Panc1 (cell line): ENCODE measurements at regions not wholly inside any gene's neighbourhood (a gene's known extent, or its start where the extent isn't known, plus 50 kb on each side); places are given as distances from the start of the nearest gene placed in this dataset.

ENCODE experiments used
- CTCF ChIP-seq: fragments of 450-650 bp; IDR thresholded peaks from 2 replicates; pipeline ENCODE4 v1.5.1; 2017; ENCODE audit warnings: mild to moderate bottlenecking
- POLR2AphosphoS5 ChIP-seq: IDR thresholded peaks from 2 replicates; pipeline ENCODE4 v1.6.1; 2012; ENCODE audit warnings: mild to moderate bottlenecking, low read depth, low read length, moderate library complexity
- SIN3A ChIP-seq: IDR thresholded peaks from 2 replicates; pipeline ENCODE4 v1.6.1; 2012; ENCODE audit warnings: low read depth, mild to moderate bottlenecking, low read length, moderate library complexity, borderline replicate concordance; ENCODE audit not compliant: insufficient read depth
- TCF7L2 ChIP-seq: IDR thresholded peaks from 2 replicates; pipeline ENCODE4 v1.6.1; 2011; ENCODE audit warnings: mild to moderate bottlenecking, low read depth, low read length, inconsistent platforms
- TF ChIP-seq, protein P1 (sequence below), 2 experiments: IDR thresholded peaks; 2 replicates each; pipeline ENCODE4 v1.6.1; 2011 to 2012; ENCODE audit warnings: low read depth in 2 of 2, control low read depth in 1 of 2, low read length in 1 of 2, mild to moderate bottlenecking in 1 of 2, moderate library complexity in 1 of 2; ENCODE audit not compliant: insufficient read depth in 1 of 2

- TF ChIP-seq CTCF, result no peak
- TF ChIP-seq SIN3A, result no peak
- no peak for TF ChIP-seq POLR2AphosphoS5
- TF ChIP-seq, protein P1, sequence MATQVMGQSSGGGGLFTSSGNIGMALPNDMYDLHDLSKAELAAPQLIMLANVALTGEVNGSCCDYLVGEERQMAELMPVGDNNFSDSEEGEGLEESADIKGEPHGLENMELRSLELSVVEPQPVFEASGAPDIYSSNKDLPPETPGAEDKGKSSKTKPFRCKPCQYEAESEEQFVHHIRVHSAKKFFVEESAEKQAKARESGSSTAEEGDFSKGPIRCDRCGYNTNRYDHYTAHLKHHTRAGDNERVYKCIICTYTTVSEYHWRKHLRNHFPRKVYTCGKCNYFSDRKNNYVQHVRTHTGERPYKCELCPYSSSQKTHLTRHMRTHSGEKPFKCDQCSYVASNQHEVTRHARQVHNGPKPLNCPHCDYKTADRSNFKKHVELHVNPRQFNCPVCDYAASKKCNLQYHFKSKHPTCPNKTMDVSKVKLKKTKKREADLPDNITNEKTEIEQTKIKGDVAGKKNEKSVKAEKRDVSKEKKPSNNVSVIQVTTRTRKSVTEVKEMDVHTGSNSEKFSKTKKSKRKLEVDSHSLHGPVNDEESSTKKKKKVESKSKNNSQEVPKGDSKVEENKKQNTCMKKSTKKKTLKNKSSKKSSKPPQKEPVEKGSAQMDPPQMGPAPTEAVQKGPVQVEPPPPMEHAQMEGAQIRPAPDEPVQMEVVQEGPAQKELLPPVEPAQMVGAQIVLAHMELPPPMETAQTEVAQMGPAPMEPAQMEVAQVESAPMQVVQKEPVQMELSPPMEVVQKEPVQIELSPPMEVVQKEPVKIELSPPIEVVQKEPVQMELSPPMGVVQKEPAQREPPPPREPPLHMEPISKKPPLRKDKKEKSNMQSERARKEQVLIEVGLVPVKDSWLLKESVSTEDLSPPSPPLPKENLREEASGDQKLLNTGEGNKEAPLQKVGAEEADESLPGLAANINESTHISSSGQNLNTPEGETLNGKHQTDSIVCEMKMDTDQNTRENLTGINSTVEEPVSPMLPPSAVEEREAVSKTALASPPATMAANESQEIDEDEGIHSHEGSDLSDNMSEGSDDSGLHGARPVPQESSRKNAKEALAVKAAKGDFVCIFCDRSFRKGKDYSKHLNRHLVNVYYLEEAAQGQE (IDR thresholded peaks at IDR 0.05; ENCODE audit: insufficient read depth in 1 of 2, low read depth in 2 of 2, low read length in 1 of 2), result no peak
- TF ChIP-seq TCF7L2, result no peak
Measured at GRCh38 chr4:3614731-3614980, 82.4 kb upstream of the LRPAP1 start.
